ENCODE measurements at regions not wholly inside any gene's neighbourhood (a gene's known extent, or its start where the extent isn't known, plus 50 kb on each side); places are given as distances from the start of the nearest gene placed in this dataset.

DNA sequence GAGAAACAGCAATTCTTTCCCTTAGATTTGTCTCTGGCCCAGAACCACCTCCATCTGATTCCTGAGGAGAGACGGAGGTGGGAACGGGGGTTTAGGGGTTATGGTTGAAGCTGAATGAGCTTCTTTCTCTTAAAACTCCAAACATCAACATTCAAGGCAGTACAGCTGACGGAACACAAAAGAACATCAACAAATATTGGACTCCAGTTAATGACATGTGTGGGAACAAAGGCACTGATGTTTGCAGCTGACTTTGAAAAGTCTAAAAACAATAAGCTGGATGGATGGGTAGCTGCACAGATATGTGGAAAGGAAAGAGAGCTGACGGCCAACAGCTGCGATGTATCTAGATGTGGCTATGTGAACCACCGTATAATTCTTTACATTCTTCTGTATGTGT, 256.5 kb downstream of the SOD2 start:
- TF ChIP-seq, protein P1, sequence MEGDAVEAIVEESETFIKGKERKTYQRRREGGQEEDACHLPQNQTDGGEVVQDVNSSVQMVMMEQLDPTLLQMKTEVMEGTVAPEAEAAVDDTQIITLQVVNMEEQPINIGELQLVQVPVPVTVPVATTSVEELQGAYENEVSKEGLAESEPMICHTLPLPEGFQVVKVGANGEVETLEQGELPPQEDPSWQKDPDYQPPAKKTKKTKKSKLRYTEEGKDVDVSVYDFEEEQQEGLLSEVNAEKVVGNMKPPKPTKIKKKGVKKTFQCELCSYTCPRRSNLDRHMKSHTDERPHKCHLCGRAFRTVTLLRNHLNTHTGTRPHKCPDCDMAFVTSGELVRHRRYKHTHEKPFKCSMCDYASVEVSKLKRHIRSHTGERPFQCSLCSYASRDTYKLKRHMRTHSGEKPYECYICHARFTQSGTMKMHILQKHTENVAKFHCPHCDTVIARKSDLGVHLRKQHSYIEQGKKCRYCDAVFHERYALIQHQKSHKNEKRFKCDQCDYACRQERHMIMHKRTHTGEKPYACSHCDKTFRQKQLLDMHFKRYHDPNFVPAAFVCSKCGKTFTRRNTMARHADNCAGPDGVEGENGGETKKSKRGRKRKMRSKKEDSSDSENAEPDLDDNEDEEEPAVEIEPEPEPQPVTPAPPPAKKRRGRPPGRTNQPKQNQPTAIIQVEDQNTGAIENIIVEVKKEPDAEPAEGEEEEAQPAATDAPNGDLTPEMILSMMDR (IDR thresholded peaks at IDR 0.05; ENCODE audit: low read depth, low read length, poor library complexity, severe bottlenecking): no peak
- TF ChIP-seq EZH2phosphoT487 (IDR thresholded peaks at IDR 0.05; ENCODE audit: borderline replicate concordance, low read length): no peak
- Histone ChIP-seq H3K79me2 (ENCODE audit: control insufficient read depth, low read length) (no peaks in the 10 kb centered on the region), H3K9me2 (replicated peaks; ENCODE audit: control insufficient read depth, low read length) (no peaks in the 10 kb centered on the region), H3K4me1 (ENCODE audit: control insufficient read depth, low read length) (no peaks in the 10 kb centered on the region), H3K27me3 (ENCODE audit: control insufficient read depth, low read length) (peaks cover 4% of the 10 kb centered on the region; the same call in 1 of the 2 replicates), H4K20me1 (ENCODE audit: control insufficient read depth, insufficient read depth, low read depth, low read length) (no peaks in the 10 kb centered on the region), H3K4me3 (ENCODE audit: low read length) (no peak overlapping the region), H3K9me3 (ENCODE audit: control insufficient read depth, insufficient read depth, low read length) (peaks cover 15% of the 10 kb centered on the region), H3K36me3 (ENCODE audit: control insufficient read depth, low read length) (no peaks in the 10 kb centered on the region), H3K27ac (ENCODE audit: low read depth, low read length) (no peak overlapping the region), H3F3A (ENCODE audit: control insufficient read depth, insufficient read depth) (no peaks in the 10 kb centered on the region), H3K4me2 (ENCODE audit: low read length) (no peak overlapping the region)

DNA sequence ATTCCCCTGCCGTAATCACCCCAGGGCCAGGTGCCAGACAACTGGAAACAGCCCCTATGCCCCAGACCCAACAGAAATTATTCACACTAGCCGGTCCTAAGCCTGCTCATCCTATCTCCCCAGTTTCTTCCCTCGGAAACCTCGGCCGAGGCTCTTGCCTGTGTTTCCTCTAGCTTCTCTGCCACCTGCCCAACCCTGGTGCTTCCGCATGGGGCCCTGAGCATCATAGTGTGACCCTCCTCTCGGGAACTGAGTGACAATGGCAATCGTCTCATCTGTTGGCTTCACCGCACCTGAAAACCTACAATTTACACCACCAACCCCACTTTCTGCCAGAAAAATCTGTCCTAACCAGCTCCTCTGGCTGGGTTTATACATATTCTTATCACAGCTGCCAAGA, 257.3 kb downstream of the SOD2 start:
- Histone ChIP-seq H3K27ac (ENCODE audit: low read depth, low read length) (no peak overlapping the region), H3K4me2 (ENCODE audit: low read length) (no peak overlapping the region), H3K4me3 (ENCODE audit: low read length) (no peak overlapping the region), H3K79me2 (ENCODE audit: control insufficient read depth, low read length) (no peaks in the 10 kb centered on the region), H3F3A (ENCODE audit: control insufficient read depth, insufficient read depth) (no peaks in the 10 kb centered on the region), H3K27me3 (ENCODE audit: control insufficient read depth, low read length) (no peaks in the 10 kb centered on the region), H3K9me2 (replicated peaks; ENCODE audit: control insufficient read depth, low read length) (no peaks in the 10 kb centered on the region), H4K20me1 (ENCODE audit: control insufficient read depth, insufficient read depth, low read depth, low read length) (no peaks in the 10 kb centered on the region), H3K36me3 (ENCODE audit: control insufficient read depth, low read length) (no peaks in the 10 kb centered on the region), H3K4me1 (ENCODE audit: control insufficient read depth, low read length) (no peaks in the 10 kb centered on the region), H3K9me3 (ENCODE audit: control insufficient read depth, insufficient read depth, low read length) (peaks cover 15% of the 10 kb centered on the region)
- TF ChIP-seq, protein P1 (IDR thresholded peaks at IDR 0.05; ENCODE audit: low read depth, low read length, poor library complexity, severe bottlenecking): no peak
- no peak for TF ChIP-seq EZH2phosphoT487 (IDR thresholded peaks at IDR 0.05; ENCODE audit: borderline replicate concordance, low read length)

DNA sequence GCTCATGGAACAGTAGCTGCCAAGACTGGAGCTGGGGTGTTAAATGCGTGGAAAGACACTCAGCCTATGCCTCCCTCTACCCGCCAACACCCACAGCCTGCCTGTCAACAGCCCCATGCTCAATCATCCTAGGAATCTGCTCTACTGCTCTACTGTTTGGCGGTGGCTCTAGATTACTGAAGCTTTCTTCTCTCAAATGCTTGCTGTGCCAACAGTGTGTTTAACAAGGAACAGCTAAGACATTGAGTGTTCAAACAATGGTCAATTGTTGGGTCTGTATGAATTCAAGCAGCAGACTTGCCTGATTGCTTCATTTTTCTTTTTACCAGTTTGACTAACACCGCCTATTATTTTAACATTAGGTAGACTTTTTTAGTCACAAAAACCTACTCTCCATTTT, 258.6 kb downstream of the SOD2 start:
- Histone ChIP-seq H3K4me2 (ENCODE audit: low read length) (no peak overlapping the region), H3K36me3 (ENCODE audit: control insufficient read depth, low read length) (no peaks in the 10 kb centered on the region), H3K9me2 (replicated peaks; ENCODE audit: control insufficient read depth, low read length) (no peaks in the 10 kb centered on the region), H3K4me1 (ENCODE audit: control insufficient read depth, low read length) (no peaks in the 10 kb centered on the region), H3K27me3 (ENCODE audit: control insufficient read depth, low read length) (no peaks in the 10 kb centered on the region), H3F3A (ENCODE audit: control insufficient read depth, insufficient read depth) (no peaks in the 10 kb centered on the region), H3K27ac (ENCODE audit: low read depth, low read length) (no peak overlapping the region), H4K20me1 (ENCODE audit: control insufficient read depth, insufficient read depth, low read depth, low read length) (no peaks in the 10 kb centered on the region), H3K79me2 (ENCODE audit: control insufficient read depth, low read length) (no peaks in the 10 kb centered on the region), H3K9me3 (ENCODE audit: control insufficient read depth, insufficient read depth, low read length) (peaks cover 15% of the 10 kb centered on the region), H3K4me3 (ENCODE audit: low read length) (no peak overlapping the region)
- TF ChIP-seq, protein P1 (IDR thresholded peaks at IDR 0.05; ENCODE audit: low read depth, low read length, poor library complexity, severe bottlenecking): no peak
- TF ChIP-seq EZH2phosphoT487 (IDR thresholded peaks at IDR 0.05; ENCODE audit: borderline replicate concordance, low read length): no peak

DNA sequence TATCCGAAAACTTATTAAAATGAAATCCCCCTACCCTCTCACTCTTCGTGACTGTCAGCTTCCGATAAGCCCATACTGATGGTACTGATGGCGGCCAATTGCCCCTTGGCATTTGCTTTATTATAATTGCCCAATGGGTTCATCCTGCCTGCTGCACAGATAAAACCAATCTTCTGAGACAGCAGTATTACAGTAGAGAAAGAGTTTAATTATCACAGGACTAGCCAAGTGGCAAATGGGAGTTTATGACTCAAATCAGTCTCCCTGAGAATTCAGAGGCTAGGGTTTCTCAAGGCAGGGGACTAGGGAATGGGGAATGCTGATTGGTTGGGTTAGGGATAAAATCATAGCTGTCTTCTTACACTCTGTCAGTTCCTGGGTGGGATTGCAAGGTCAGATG, 259.5 kb downstream of the SOD2 start:
- no peak for TF ChIP-seq EZH2phosphoT487 (IDR thresholded peaks at IDR 0.05; ENCODE audit: borderline replicate concordance, low read length)
- TF ChIP-seq, protein P1 (IDR thresholded peaks at IDR 0.05; ENCODE audit: low read depth, low read length, poor library complexity, severe bottlenecking): no peak
- H3K27ac ChIP-seq (ENCODE audit: low read depth, low read length): no peak overlapping the region
- no peaks in the 10 kb centered on the region for H4K20me1 ChIP-seq (ENCODE audit: control insufficient read depth, insufficient read depth, low read depth, low read length)

More for the DNA sequence above, 259.5 kb downstream of the SOD2 start:
- Histone ChIP-seq H3K9me2 (replicated peaks; ENCODE audit: control insufficient read depth, low read length) (no peaks in the 10 kb centered on the region), H3K4me1 (ENCODE audit: control insufficient read depth, low read length) (no peaks in the 10 kb centered on the region), H3K9me3 (ENCODE audit: control insufficient read depth, insufficient read depth, low read length) (peaks cover 15% of the 10 kb centered on the region), H3K79me2 (ENCODE audit: control insufficient read depth, low read length) (no peaks in the 10 kb centered on the region), H3K4me3 (ENCODE audit: low read length) (no peak overlapping the region), H3K36me3 (ENCODE audit: control insufficient read depth, low read length) (no peaks in the 10 kb centered on the region), H3F3A (ENCODE audit: control insufficient read depth, insufficient read depth) (no peaks in the 10 kb centered on the region), H3K27me3 (ENCODE audit: control insufficient read depth, low read length) (no peaks in the 10 kb centered on the region), H3K4me2 (ENCODE audit: low read length) (no peak overlapping the region)
